CD4-positive, alpha-beta T cell treated with Interleukin-6 for 4 hours (primary cell): ENCODE measurements at regions not wholly inside any gene's neighbourhood (a gene's known extent, or its start where the extent isn't known, plus 50 kb on each side); places are given as distances from the start of the nearest gene placed in this dataset.
"Not testable (repeated sequence)": the region's sequence is repeated elsewhere in the genome, so short reads cannot be mapped to it uniquely, and the experiment has no call there.

Experiments
- DNase-seq: peaks from one replicate; pipeline ENCODE4 v3.0.0-alpha.2; 2020; ENCODE audit warnings: mixed read lengths

DNA sequence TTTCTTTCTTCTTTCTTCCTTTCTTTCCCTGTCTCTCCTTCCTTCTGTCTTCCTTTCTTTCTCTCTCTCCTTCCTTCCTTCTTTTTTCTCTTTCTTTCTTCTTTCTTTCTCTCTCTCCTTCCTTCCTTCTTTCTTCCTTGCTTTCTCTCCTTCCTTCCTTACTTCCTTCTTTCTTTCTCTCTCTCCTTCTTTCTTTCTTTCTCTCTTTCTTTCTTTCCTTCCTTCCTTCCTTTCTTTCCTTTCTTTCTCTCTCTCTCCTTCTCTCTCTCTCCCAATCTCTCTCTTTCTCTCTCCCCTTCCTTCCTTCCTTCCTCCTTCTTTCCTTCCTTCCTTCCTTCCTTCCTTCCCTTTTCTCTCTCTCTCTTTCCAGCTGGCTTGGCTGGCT lies 2806.6 kb downstream of the RPIA start:
- not testable (repeated sequence) for DNase-seq

- peak; percentile 1 for DNase-seq
These were observed 2807.2 kb downstream of the RPIA start for GRCh38 chr2:91498513-91499250.

DNA sequence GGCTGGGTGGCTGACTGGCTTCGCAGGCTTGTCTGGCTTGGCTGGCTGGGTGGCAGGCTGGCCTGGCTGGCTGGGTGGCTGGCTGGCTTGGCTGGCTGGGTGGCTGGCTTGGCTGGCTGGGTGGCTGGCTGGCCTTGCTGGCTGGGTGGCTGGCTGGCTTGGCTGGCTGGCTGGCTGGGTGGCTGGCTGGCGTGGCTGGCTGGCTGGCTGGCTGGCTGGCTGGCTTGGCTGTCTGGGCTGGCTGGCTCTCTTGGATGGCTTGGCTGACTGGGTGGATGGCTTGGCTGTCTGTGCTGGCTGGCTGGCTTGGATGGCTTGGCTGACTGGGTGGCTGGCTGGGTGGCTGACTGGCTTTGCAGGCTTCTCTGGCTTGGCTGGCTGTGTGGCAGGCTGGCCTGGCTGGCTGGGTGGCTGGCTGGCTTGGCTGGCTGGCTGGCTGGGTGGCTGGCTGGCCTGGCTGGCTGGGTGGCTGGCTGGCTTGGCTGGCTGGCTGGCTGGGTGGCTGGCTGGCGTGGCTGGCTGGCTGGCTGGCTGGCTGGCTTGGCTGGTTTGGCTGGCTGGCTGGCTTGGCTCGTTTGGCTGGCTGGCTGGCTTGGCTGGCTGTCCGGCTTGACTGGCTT lies 2808.1 kb downstream of the RPIA start:
- DNase-seq, result peak; percentile 1

- DNase-seq, result not testable (repeated sequence)
These were observed 2808.9 kb downstream of the RPIA start for GRCh38 chr2:91500246-91500977.

- DNase-seq, result peak; percentile 2
These were observed 2809.5 kb downstream of the RPIA start for GRCh38 chr2:91500978-91501310.

DNA sequence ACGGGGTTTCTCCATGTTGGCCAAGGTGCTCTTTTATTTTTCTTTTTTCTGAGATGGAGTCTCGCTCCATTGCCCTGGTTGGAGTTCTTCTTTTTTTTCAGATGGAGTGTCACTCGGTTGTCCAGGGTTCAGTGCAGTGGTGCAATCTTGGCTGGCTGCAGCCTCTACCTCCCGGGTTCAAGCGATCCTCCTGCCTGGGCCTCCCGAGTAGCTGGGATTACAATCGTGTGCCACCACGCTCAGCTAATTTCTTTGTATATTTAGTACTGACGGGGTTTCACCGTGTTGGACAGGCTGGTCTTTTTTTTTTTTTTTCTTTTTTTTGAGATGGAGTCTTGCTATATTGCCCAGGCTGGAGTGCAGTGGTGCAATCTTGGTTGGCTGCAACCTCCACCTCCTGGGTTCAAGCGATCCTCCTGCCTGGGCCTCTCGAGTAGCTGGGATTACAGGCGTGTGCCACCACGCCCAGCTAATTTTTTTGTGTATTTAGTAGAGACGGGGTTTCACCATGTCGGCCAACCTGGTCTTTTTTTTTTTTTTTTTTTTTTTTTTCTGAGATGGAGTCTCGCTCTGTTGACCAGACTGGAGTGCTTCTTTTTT lies 2810.1 kb downstream of the RPIA start:
- not testable (repeated sequence) for DNase-seq

- not testable (repeated sequence) for DNase-seq
These were observed 2812.1 kb downstream of the RPIA start for GRCh38 chr2:91503572-91503958.

GRCh38 chr2:91503959-91504741 lies 2812.7 kb downstream of the RPIA start:
- not testable (repeated sequence) for DNase-seq

DNA sequence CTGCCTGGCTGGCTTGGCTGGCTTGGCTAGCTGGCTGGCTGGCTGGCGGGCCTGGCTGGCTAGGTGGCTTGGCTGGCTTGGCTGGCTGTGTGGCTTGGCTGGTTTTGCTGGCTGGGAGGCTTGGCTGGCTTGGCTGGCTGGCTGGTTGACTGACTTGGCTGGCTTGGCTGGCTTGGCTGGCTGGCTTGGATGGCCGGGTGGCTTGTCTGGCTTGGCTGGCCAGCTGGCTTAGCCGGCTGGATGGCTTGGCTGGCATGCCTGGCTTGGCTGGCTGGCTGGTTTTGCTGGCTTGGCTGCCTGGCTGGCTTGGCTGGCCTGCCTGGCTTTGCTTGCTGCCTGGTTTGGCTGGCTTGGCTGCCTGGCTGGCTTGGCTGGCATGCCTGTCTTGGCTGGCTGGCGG lies 2817.3 kb downstream of the RPIA start:
- not testable (repeated sequence) for DNase-seq

DNA sequence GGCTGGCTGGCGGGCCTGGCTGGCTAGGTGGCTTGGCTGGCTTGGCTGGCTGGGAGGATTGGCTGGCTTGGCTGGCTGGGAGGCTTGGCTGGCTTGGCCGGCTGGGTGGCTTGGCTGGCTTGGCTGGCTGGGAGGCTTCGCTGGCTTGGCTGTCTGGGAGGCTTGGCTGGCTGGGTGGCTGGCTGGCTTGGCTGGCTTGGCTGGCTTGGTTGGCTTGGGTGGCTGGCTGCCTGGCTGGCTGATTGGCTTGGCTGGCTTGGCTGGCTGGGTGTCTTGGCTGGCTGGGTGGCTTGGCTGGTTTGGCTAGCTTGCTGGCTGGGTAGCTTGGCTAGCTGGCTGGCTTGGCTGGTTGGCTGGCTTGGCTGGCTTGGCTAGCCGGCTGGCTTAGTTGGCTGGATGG lies 2817.8 kb downstream of the RPIA start:
- not testable (repeated sequence) for DNase-seq

GRCh38 chr2:91511166-91511565 lies 2819.7 kb downstream of the RPIA start:
- not testable (repeated sequence) for DNase-seq

- not testable (repeated sequence) for DNase-seq
These were observed 2824.5 kb downstream of the RPIA start for GRCh38 chr2:91515966-91516365.

DNA sequence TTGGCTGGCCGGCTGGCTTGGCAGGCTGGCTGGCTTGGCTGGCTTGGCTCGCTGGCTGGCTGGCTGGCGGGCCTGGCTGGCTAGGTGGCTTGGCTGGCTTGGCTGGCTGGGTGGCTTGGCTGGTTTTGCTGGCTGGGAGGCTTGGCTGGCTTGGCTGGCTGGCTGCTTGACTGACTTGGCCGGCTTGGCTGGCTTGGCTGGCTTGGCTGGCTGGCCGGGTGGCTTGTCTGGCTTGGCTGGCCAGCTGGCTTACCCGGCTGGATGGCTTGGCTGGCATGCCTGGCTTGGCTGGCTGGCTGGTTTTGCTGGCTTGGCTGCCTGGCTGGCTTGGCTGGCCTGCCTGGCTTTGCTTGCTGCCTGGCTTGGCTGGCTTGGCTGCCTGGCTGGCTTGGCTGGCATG lies 2825.2 kb downstream of the RPIA start:
- DNase-seq, result not testable (repeated sequence)

- not testable (repeated sequence) for DNase-seq
These were observed 2826.4 kb downstream of the RPIA start for GRCh38 chr2:91517846-91518245.

DNA sequence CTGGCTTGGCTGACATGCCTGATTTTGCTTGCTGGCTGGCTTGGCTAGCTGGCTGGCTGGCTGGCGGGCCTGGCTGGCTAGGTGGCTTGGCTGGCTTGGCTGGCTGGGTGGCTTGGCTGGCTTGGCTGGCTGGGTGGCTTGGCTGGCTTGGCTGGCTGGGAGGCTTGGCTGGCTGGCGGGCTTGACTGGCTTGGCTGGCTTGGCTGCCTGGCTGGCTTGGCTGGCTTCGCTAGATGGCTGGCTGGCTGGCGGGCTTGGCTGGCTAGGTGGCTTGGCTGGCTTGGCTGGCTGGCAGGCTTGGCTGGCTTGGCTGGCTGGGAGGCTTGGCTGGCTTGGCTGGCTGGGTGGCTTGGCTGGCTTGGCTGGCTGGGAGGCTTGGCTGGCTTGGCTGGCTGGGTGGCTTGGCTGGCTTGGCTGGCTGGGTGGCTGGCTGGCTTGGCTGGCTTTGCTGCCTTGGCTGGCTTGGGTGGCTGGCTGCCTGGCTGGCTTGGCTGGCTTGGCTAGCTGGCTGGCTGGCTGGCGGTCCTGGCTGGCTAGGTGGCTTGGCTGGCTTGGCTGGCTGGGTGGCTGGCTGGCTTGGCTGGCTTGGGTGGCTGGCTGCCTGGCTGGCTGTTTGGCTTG lies 2827.0 kb downstream of the RPIA start:
- DNase-seq, result not testable (repeated sequence)

DNA sequence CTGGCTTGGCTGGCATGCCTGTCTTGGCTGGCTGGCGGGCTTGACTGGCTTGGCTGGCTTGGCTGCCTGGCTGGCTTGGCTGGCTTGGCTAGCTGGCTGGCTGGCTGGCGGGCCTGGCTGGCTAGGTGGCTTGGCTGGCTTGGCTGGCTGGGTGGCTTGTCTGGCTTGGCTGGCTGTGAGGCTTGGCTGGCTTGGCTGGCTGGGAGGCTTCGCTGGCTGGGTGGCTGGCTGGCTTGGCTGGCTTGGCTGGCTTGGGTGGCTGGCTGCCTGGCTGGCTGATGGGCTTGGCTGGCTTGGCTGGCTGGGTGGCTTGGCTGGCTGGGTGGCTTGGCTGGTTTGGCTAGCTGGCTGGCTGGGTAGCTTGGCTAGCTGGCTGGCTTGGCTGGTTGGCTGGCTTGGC lies 2827.9 kb downstream of the RPIA start:
- DNase-seq, result not testable (repeated sequence)

DNA sequence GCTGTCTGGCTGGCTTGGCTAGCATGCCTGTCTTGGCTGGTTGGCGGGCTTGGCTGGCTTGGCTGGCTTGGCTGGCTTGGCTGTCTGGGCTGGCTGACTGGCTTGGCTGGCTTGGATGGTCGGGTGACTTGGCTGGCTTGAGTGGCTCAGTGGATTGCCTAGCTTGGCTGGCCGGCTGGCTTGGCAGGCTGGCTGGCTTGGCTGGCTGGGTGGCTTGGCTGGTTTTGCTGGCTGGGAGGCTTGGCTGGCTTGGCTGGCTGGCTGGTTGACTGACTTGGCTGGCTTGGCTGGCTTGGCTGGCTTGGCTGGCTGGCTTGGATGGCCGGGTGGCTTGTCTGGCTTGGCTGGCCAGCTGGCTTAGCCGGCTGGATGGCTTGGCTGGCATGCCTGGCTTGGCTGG lies 2828.4 kb downstream of the RPIA start:
- DNase-seq, result not testable (repeated sequence)

- DNase-seq, result not testable (repeated sequence)
These were observed 2829.1 kb downstream of the RPIA start for GRCh38 chr2:91520523-91520922.

DNA sequence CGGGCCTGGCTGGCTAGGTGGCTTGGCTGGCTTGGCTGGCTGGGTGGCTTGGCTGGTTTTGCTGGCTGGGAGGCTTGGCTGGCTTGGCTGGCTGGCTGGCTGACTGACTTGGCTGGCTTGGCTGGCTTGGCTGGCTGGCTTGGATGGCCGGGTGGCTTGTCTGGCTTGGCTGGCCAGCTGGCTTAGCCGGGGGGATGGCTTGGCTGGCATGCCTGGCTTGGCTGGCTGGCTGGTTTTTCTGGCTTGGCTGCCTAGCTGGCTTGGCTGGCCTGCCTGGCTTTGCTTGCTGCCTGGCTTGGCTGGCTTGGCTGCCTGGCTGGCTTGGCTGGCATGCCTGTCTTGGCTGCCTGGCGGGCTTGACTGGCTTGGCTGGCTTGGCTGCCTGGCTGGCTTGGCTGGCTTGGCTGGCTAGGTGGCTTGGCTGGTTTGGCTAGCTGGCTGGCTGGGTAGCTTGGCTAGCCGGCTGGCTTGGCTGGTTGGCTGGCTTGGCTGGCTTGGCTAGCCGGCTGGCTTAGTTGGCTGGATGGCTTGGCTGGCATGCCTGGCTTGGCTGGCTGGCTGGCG lies 2829.6 kb downstream of the RPIA start:
- DNase-seq, result not testable (repeated sequence)

DNA sequence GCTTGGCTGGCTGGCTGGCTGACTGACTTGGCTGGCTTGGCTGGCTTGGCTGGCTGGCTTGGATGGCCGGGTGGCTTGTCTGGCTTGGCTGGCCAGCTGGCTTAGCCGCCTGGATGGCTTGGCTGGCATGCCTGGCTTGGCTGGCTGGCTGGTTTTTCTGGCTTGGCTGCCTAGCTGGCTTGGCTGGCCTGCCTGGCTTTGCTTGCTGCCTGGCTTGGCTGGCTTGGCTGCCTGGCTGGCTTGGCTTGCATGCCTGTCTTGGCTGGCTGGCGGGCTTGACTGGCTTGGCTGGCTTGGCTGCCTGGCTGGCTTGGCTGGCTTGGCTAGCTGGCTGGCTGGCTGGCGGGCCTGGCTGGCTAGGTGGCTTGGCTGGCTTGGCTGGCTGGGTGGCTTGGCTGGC lies 2830.5 kb downstream of the RPIA start:
- not testable (repeated sequence) for DNase-seq

DNA sequence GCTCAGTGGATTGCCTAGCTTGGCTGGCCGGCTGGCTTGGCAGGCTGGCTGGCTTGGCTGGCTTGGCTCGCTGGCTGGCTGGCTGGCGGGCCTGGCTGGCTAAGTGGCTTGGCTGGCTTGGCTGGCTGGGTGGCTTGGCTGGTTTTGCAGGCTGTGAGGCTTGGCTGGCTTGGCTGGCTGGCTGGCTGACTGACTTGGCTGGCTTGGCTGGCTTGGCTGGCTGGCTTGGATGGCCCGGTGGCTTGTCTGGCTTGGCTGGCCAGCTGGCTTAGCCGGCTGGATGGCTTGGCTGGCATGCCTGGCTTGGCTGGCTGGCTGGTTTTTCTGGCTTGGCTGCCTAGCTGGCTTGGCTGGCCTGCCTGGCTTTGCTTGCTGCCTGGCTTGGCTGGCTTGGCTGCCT lies 2831.4 kb downstream of the RPIA start:
- DNase-seq, result not testable (repeated sequence)

DNA sequence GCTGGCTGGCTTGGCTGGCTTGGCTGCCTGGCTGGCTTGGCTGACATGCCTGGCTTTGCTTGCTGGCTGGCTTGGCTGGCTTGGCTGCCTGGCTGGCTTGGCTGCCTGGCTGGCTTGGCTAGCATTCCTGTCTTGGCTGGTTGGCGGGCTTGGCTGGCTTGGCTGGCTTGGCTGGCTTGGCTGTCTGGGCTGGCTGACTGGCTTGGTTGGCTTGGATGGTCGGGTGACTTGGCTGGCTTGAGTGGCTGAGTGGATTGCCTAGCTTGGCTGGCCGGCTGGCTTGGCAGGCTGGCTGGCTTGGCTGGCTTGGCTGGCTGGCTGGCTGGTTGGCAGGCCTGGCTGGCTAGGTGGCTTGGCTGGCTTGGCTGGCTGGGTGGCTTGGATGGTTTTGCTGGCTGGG lies 2832.3 kb downstream of the RPIA start:
- not testable (repeated sequence) for DNase-seq
